IPS DF 6.9 (cell line): ENCODE measurements at regions not wholly inside any gene's neighbourhood (a gene's known extent, or its start where the extent isn't known, plus 50 kb on each side); places are given as distances from the start of the nearest gene placed in this dataset.
"Not testable (repeated sequence)": the region's sequence is repeated elsewhere in the genome, so short reads cannot be mapped to it uniquely, and the experiment has no call there.

Experiments
- DNase-seq: peaks from one replicate; pipeline ENCODE4 v3.0.0-alpha.2; 2013; ENCODE audit warnings: low read depth, low spot score
- H3K27ac ChIP-seq: one replicate; pipeline ENCODE4 v1.5.1; 2013; ENCODE audit warnings: low read length, control low read depth
- H3K27me3 ChIP-seq: 2 replicates; pipeline ENCODE4 v1.6.1; 2013; ENCODE audit warnings: mild to moderate bottlenecking, low read length; ENCODE audit not compliant: control insufficient read depth, insufficient read depth
- H3K36me3 ChIP-seq: 2 replicates; pipeline ENCODE4 v1.6.1; 2013; ENCODE audit warnings: low read length; ENCODE audit not compliant: control insufficient read depth, insufficient read depth
- H3K4me1 ChIP-seq: 2 replicates; pipeline ENCODE4 v1.6.1; 2013; ENCODE audit warnings: low read length; ENCODE audit not compliant: control insufficient read depth, insufficient read depth
- H3K4me3 ChIP-seq: 2 replicates; pipeline ENCODE4 v1.5.1; 2013; ENCODE audit warnings: mild to moderate bottlenecking, low read length
- H3K9me3 ChIP-seq: 2 replicates; pipeline ENCODE4 v1.6.1; 2013; ENCODE audit warnings: low read length, inconsistent platforms; ENCODE audit not compliant: control insufficient read depth, insufficient read depth
- WGBS: extraction: QIAGEN DNeasy Blood & Tissue Kit; methylation state at CpG from one replicate; pipeline ENCODE4 v1.1.7; 2013; ENCODE audit warnings: mixed read lengths, missing lambda C conversion rate; ENCODE audit not compliant: insufficient read length, insufficient coverage; 5-methylcytosine and 5-hydroxymethylcytosine counted together

GRCh38 chr10:2592360-2593160 is 474.8 kb upstream of the PFKP start:
- H3K36me3 ChIP-seq = no peaks in the 10 kb centered on the region
- no peaks in the 10 kb centered on the region for H3K9me3 ChIP-seq
- H3K4me1 ChIP-seq = no peaks in the 10 kb centered on the region
- no peak overlapping the region for H3K27ac ChIP-seq
- WGBS = no CpG with 5 or more reads among the region's 4 CpGs
- DNase-seq = no peak
- no peak overlapping the region for H3K4me3 ChIP-seq
- no peaks in the 10 kb centered on the region for H3K27me3 ChIP-seq

GRCh38 chr10:2589196-2589595 is 478.2 kb upstream of the PFKP start:
- Histone ChIP-seq H3K9me3 (no peaks in the 10 kb centered on the region), H3K27me3 (no peaks in the 10 kb centered on the region), H3K4me1 (no peaks in the 10 kb centered on the region), H3K27ac (no peak overlapping the region), H3K4me3 (no peak overlapping the region), H3K36me3 (no peaks in the 10 kb centered on the region)
- whole genome bisulfite sequencing = no CpG with 5 or more reads among the region's 5 CpGs
- DNase-seq = no peak

GRCh38 chr10:2584385-2584784 is 483.0 kb upstream of the PFKP start:
- Histone ChIP-seq H3K4me3 (no peak overlapping the region), H3K27ac (no peak overlapping the region), H3K27me3 (no peaks in the 10 kb centered on the region), H3K9me3 (no peaks in the 10 kb centered on the region), H3K36me3 (no peaks in the 10 kb centered on the region), H3K4me1 (no peaks in the 10 kb centered on the region)
- DNase-seq = no peak
- WGBS = no CpG with 5 or more reads among the region's 2 CpGs

GRCh38 chr10:2576892-2577291 is 490.5 kb upstream of the PFKP start:
- peaks cover 1% of the 10 kb centered on the region; the same call in 1 of the 2 replicates for H3K4me1 ChIP-seq
- no peak overlapping the region for H3K4me3 ChIP-seq
- DNase-seq = no peak
- WGBS = no CpG with 5 or more reads among the region's 3 CpGs
- H3K27ac ChIP-seq = no peak overlapping the region
- no peaks in the 10 kb centered on the region for H3K9me3 ChIP-seq
- H3K36me3 ChIP-seq = no peaks in the 10 kb centered on the region
- H3K27me3 ChIP-seq = no peaks in the 10 kb centered on the region

- H3K4me3 ChIP-seq = no peak overlapping the region
- no peak for DNase-seq
- no peaks in the 10 kb centered on the region for H3K27me3 ChIP-seq
- H3K27ac ChIP-seq = no peak overlapping the region
- H3K9me3 ChIP-seq = no peaks in the 10 kb centered on the region
- peaks cover 1% of the 10 kb centered on the region; the same call in 1 of the 2 replicates for H3K4me1 ChIP-seq
- WGBS = no CpG with 5 or more reads among the region's 6 CpGs
- H3K36me3 ChIP-seq = no peaks in the 10 kb centered on the region
Observed at GRCh38 chr10:2575460-2575859, 491.9 kb upstream of the PFKP start.

GRCh38 chr10:2572611-2573010 is 494.7 kb upstream of the PFKP start:
- Histone ChIP-seq H3K4me3 (no peak overlapping the region), H3K27me3 (no peaks in the 10 kb centered on the region), H3K27ac (no peak overlapping the region), H3K4me1 (peaks cover 1% of the 10 kb centered on the region; the same call in 1 of the 2 replicates), H3K9me3 (no peaks in the 10 kb centered on the region), H3K36me3 (no peaks in the 10 kb centered on the region)
- WGBS = no CpG with 5 or more reads among the region's 1 CpG
- no peak for DNase-seq

- no peaks in the 10 kb centered on the region for H3K27me3 ChIP-seq
- no peak overlapping the region for H3K27ac ChIP-seq
- WGBS = no CpG with 5 or more reads among the region's 1 CpG
- H3K36me3 ChIP-seq = no peaks in the 10 kb centered on the region
- H3K4me3 ChIP-seq = no peak overlapping the region
- no peak for DNase-seq
- no peaks in the 10 kb centered on the region for H3K4me1 ChIP-seq
- no peaks in the 10 kb centered on the region for H3K9me3 ChIP-seq
Observed at GRCh38 chr10:2556883-2557282, 510.5 kb upstream of the PFKP start.

GRCh38 chr10:2548071-2548470 is 519.3 kb upstream of the PFKP start:
- DNase-seq = no peak
- Histone ChIP-seq H3K27me3 (no peaks in the 10 kb centered on the region), H3K4me1 (no peaks in the 10 kb centered on the region), H3K36me3 (no peaks in the 10 kb centered on the region), H3K9me3 (no peaks in the 10 kb centered on the region), H3K27ac (no peak overlapping the region), H3K4me3 (no peak overlapping the region)

GRCh38 chr10:2547606-2548005 is 519.7 kb upstream of the PFKP start:
- no peaks in the 10 kb centered on the region for H3K4me1 ChIP-seq
- no peaks in the 10 kb centered on the region for H3K27me3 ChIP-seq
- no peak overlapping the region for H3K4me3 ChIP-seq
- no peak overlapping the region for H3K27ac ChIP-seq
- WGBS = no CpG with 5 or more reads among the region's 4 CpGs
- DNase-seq = no peak
- no peaks in the 10 kb centered on the region for H3K36me3 ChIP-seq
- no peaks in the 10 kb centered on the region for H3K9me3 ChIP-seq

- not testable (repeated sequence) for DNase-seq, H3K27ac ChIP-seq, H3K9me3 ChIP-seq, H3K36me3 ChIP-seq, H3K27me3 ChIP-seq, H3K4me1 ChIP-seq, H3K4me3 ChIP-seq
- WGBS = no CpG with 5 or more reads among the region's 3 CpGs
Observed at GRCh38 chr10:2546894-2547293, 520.5 kb upstream of the PFKP start.

- no CpG with 5 or more reads among the region's 3 CpGs for WGBS
- Histone ChIP-seq H3K4me1 (no peaks in the 10 kb centered on the region), H3K27ac (no peak overlapping the region), H3K27me3 (no peaks in the 10 kb centered on the region), H3K4me3 (no peak overlapping the region), H3K9me3 (no peaks in the 10 kb centered on the region), H3K36me3 (no peaks in the 10 kb centered on the region)
- DNase-seq = no peak
Observed at GRCh38 chr10:2543974-2544373, 523.4 kb upstream of the PFKP start.
